ENCODE measurements at regions not wholly inside any gene's neighbourhood (a gene's known extent, or its start where the extent isn't known, plus 50 kb on each side); places are given as distances from the start of the nearest gene placed in this dataset.

DNA sequence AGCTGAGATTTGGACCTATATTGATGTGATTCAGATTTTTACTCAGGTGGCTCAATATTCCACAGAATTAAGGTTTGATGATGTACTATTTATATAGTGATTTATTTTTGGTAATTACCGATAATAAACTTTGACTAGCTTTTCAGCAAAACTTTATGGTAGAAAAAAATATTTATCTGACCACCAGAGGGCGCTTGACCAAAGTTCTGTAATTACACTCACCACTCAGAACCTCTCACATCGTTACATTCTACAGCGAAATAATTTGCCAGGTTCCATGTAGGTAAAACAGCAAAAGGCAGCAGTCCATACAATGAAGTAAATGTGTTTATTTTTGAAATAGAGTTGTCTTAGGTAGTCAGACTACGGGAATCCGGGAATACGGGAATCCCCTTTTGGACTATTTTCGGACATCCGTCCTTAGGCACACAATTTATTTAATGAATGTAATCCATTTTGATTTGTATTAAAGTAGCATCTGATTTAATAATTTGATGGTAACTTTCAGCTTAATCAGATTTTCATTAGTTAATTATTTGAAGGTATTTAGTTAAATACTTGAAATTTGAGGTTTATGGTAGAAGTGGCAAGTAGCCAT lies 143.0 kb upstream of the DDHD1 start:
- no peak overlapping the region for H3K27ac ChIP-seq
- TF ChIP-seq EZH2 (IDR thresholded peaks at IDR 0.05; ENCODE audit: low read depth): no peak
- TF ChIP-seq, protein P1, sequence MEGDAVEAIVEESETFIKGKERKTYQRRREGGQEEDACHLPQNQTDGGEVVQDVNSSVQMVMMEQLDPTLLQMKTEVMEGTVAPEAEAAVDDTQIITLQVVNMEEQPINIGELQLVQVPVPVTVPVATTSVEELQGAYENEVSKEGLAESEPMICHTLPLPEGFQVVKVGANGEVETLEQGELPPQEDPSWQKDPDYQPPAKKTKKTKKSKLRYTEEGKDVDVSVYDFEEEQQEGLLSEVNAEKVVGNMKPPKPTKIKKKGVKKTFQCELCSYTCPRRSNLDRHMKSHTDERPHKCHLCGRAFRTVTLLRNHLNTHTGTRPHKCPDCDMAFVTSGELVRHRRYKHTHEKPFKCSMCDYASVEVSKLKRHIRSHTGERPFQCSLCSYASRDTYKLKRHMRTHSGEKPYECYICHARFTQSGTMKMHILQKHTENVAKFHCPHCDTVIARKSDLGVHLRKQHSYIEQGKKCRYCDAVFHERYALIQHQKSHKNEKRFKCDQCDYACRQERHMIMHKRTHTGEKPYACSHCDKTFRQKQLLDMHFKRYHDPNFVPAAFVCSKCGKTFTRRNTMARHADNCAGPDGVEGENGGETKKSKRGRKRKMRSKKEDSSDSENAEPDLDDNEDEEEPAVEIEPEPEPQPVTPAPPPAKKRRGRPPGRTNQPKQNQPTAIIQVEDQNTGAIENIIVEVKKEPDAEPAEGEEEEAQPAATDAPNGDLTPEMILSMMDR (conservative IDR thresholded peaks at IDR 0.05): peak; percentile 85
- H4K20me1 ChIP-seq (ENCODE audit: insufficient read depth): no peaks in the 10 kb centered on the region
- no peak for DNase-seq
- no peaks in the 10 kb centered on the region for H3K4me1 ChIP-seq (replicated peaks; ENCODE audit: insufficient read depth)
- ChIA-PET POLR2A (ENCODE audit: unreplicated experiment) (no interaction called here), CTCF (interaction anchor here (0.6 to 0.9 kb wide), 3 partner anchors 78 to 1052 kb away, joined by 3 to 6 read pairs (median 5); no protein-coding TSS in a partner anchor)
- H3K79me2 ChIP-seq (ENCODE audit: low read depth): no peaks in the 10 kb centered on the region
- intact Hi-C loops (cut with micrococcal nuclease; ENCODE audit: unreplicated experiment): loop anchor here (5.0 kb wide), 1 partner anchor 1051 kb away; no protein-coding TSS in a partner anchor
- H3K4me2 ChIP-seq: no peak overlapping the region
- no peak overlapping the region for H3K4me3 ChIP-seq
- no peaks in the 10 kb centered on the region for H3F3A ChIP-seq (ENCODE audit: insufficient read depth, low read depth)
- H2AFZ ChIP-seq: no peak overlapping the region
- BruUV-seq (replicated peaks): no TSS peak
- no peaks in the 10 kb centered on the region for H3K27me3 ChIP-seq (ENCODE audit: insufficient read depth, low read depth)
- H3K9me3 ChIP-seq (ENCODE audit: insufficient read depth, low read depth): no peaks in the 10 kb centered on the region
- no peaks in the 10 kb centered on the region for H3K36me3 ChIP-seq (ENCODE audit: low read depth)
- H3K9me2 ChIP-seq (ENCODE audit: insufficient read depth): no peaks in the 10 kb centered on the region

GRCh38 chr14:53295372-53295771 lies 142.2 kb upstream of the DDHD1 start:
- H3F3A ChIP-seq (ENCODE audit: insufficient read depth, low read depth): no peaks in the 10 kb centered on the region
- H3K9me2 ChIP-seq (ENCODE audit: insufficient read depth): no peaks in the 10 kb centered on the region
- H3K27me3 ChIP-seq (ENCODE audit: insufficient read depth, low read depth): no peaks in the 10 kb centered on the region
- ChIA-PET POLR2A (ENCODE audit: unreplicated experiment) (no interaction called here), CTCF (interaction anchor here (0.6 to 0.9 kb wide), 2 partner anchors 426 to 1053 kb away, joined by 5 to 6 read pairs; no protein-coding TSS in a partner anchor)
- DNase-seq: no peak
- no peak overlapping the region for H3K4me3 ChIP-seq
- TF ChIP-seq, protein P1 (conservative IDR thresholded peaks at IDR 0.05): no peak
- TF ChIP-seq EZH2 (IDR thresholded peaks at IDR 0.05; ENCODE audit: low read depth): no peak
- no peaks in the 10 kb centered on the region for H3K79me2 ChIP-seq (ENCODE audit: low read depth)
- H4K20me1 ChIP-seq (ENCODE audit: insufficient read depth): no peaks in the 10 kb centered on the region
- intact Hi-C loops (cut with micrococcal nuclease; ENCODE audit: unreplicated experiment): loop anchor here (5.0 kb wide), 1 partner anchor 1052 kb away; no protein-coding TSS in a partner anchor
- H3K9me3 ChIP-seq (ENCODE audit: insufficient read depth, low read depth): no peaks in the 10 kb centered on the region
- H3K4me1 ChIP-seq (replicated peaks; ENCODE audit: insufficient read depth): no peaks in the 10 kb centered on the region
- BruUV-seq (replicated peaks): no TSS peak
- H2AFZ ChIP-seq: no peak overlapping the region
- no peak overlapping the region for H3K27ac ChIP-seq
- H3K36me3 ChIP-seq (ENCODE audit: low read depth): no peaks in the 10 kb centered on the region
- H3K4me2 ChIP-seq: no peak overlapping the region

- no peaks in the 10 kb centered on the region for H3K27me3 ChIP-seq (ENCODE audit: insufficient read depth, low read depth)
- DNase-seq: no peak
- no peaks in the 10 kb centered on the region for H4K20me1 ChIP-seq (ENCODE audit: insufficient read depth)
- no peaks in the 10 kb centered on the region for H3K9me3 ChIP-seq (ENCODE audit: insufficient read depth, low read depth)
- CTCF ChIA-PET: no interaction called here
- intact Hi-C loops (cut with micrococcal nuclease; ENCODE audit: unreplicated experiment): loop anchor here (10.0 kb wide), 1 partner anchor 232 kb away; no protein-coding TSS in a partner anchor
- no peak overlapping the region for H2AFZ ChIP-seq
- TF ChIP-seq, protein P1 (conservative IDR thresholded peaks at IDR 0.05): no peak
- TF ChIP-seq EZH2 (IDR thresholded peaks at IDR 0.05; ENCODE audit: low read depth): no peak
- POLR2A ChIA-PET (ENCODE audit: unreplicated experiment): interaction anchor here (0.6 kb wide), 1 partner anchor 1493 kb away, joined by 3 read pairs; no protein-coding TSS in a partner anchor
- H3K9me2 ChIP-seq (ENCODE audit: insufficient read depth): no peaks in the 10 kb centered on the region
- H3K4me3 ChIP-seq: no peak overlapping the region
- H3K36me3 ChIP-seq (ENCODE audit: low read depth): no peaks in the 10 kb centered on the region
- no peak overlapping the region for H3K4me2 ChIP-seq
- no peaks in the 10 kb centered on the region for H3K4me1 ChIP-seq (replicated peaks; ENCODE audit: insufficient read depth)
- no peak overlapping the region for H3K27ac ChIP-seq
- no peaks in the 10 kb centered on the region for H3F3A ChIP-seq (ENCODE audit: insufficient read depth, low read depth)
- H3K79me2 ChIP-seq (ENCODE audit: low read depth): no peaks in the 10 kb centered on the region
- BruUV-seq (replicated peaks): no TSS peak
Observed at GRCh38 chr14:53286301-53286700, 133.2 kb upstream of the DDHD1 start.
